ENCODE measurements at regions not wholly inside any gene's neighbourhood (a gene's known extent, or its start where the extent isn't known, plus 50 kb on each side); places are given as distances from the start of the nearest gene placed in this dataset.

GRCh38 chr7:31440511-31440910 lies 73.4 kb upstream of the ITPRID1 start:
- Histone ChIP-seq H3F3A (ENCODE audit: low read depth) (no peaks in the 10 kb centered on the region), H3K4me1 (ENCODE audit: insufficient read depth, low read length, poor library complexity, severe bottlenecking) (no peaks in the 10 kb centered on the region), H3K27me3 (ENCODE audit: insufficient read depth, low read length, poor library complexity, severe bottlenecking) (no peaks in the 10 kb centered on the region), H3K79me2 (ENCODE audit: insufficient read depth, low read length) (no peaks in the 10 kb centered on the region), H3K36me3 (ENCODE audit: insufficient read depth, low read length) (no peaks in the 10 kb centered on the region), H3K9me3 (ENCODE audit: insufficient read depth, low read depth, low read length) (no peaks in the 10 kb centered on the region), H2AFZ (ENCODE audit: low read length) (no peak overlapping the region), H3K9me2 (replicated peaks; ENCODE audit: low read depth, low read length) (no peaks in the 10 kb centered on the region), H3K9ac (ENCODE audit: low read depth, low read length, poor library complexity, severe bottlenecking) (no peak overlapping the region), H3K4me3 (ENCODE audit: low read length, poor library complexity, severe bottlenecking) (no peak overlapping the region), H4K20me1 (ENCODE audit: insufficient read depth, low read length, poor library complexity, severe bottlenecking) (no peaks in the 10 kb centered on the region), H3K4me2 (ENCODE audit: low read depth, low read length, poor library complexity, severe bottlenecking) (no peak overlapping the region)
- TF ChIP-seq EZH2phosphoT487 (IDR thresholded peaks at IDR 0.05; ENCODE audit: borderline replicate concordance) (no peak), CTCF (conservative IDR thresholded peaks at IDR 0.05; ENCODE audit: low read length) (no peak)

DNA sequence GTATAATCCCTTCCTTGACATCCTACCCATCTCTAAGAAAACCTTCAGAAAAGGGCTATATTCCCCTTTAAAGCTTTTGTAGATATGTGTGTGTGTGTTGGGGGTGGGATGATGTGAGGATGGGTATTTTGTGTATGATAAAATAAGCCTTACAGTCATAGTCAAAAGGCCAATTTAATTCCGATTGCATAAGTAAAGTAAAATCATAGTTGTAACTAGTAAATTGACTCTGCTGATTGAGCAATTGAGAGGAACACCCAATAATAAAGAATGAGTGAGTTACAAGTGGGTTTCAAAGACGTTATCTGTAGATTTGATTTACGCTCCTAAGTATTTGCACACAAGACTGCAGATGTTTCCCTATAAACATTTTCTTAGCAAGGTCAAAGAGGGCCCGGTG lies 71.3 kb upstream of the ITPRID1 start:
- H3K4me1 ChIP-seq (ENCODE audit: insufficient read depth, low read length, poor library complexity, severe bottlenecking): no peaks in the 10 kb centered on the region
- H3K4me2 ChIP-seq (ENCODE audit: low read depth, low read length, poor library complexity, severe bottlenecking): no peak overlapping the region
- no peaks in the 10 kb centered on the region for H3K36me3 ChIP-seq (ENCODE audit: insufficient read depth, low read length)
- no peaks in the 10 kb centered on the region for H4K20me1 ChIP-seq (ENCODE audit: insufficient read depth, low read length, poor library complexity, severe bottlenecking)
- no peaks in the 10 kb centered on the region for H3K9me2 ChIP-seq (replicated peaks; ENCODE audit: low read depth, low read length)
- no peak overlapping the region for H3K4me3 ChIP-seq (ENCODE audit: low read length, poor library complexity, severe bottlenecking)
- no peak overlapping the region for H2AFZ ChIP-seq (ENCODE audit: low read length)
- H3K27me3 ChIP-seq (ENCODE audit: insufficient read depth, low read length, poor library complexity, severe bottlenecking): no peaks in the 10 kb centered on the region
- H3K9ac ChIP-seq (ENCODE audit: low read depth, low read length, poor library complexity, severe bottlenecking): no peak overlapping the region
- no peaks in the 10 kb centered on the region for H3K79me2 ChIP-seq (ENCODE audit: insufficient read depth, low read length)
- H3K9me3 ChIP-seq (ENCODE audit: insufficient read depth, low read depth, low read length): no peaks in the 10 kb centered on the region
- H3F3A ChIP-seq (ENCODE audit: low read depth): no peaks in the 10 kb centered on the region
- TF ChIP-seq EZH2phosphoT487 (IDR thresholded peaks at IDR 0.05; ENCODE audit: borderline replicate concordance) (no peak), CTCF (conservative IDR thresholded peaks at IDR 0.05; ENCODE audit: low read length) (no peak)

- no peaks in the 10 kb centered on the region for H3F3A ChIP-seq (ENCODE audit: low read depth)
- no peaks in the 10 kb centered on the region for H3K79me2 ChIP-seq (ENCODE audit: insufficient read depth, low read length)
- no peaks in the 10 kb centered on the region for H3K4me1 ChIP-seq (ENCODE audit: insufficient read depth, low read length, poor library complexity, severe bottlenecking)
- H2AFZ ChIP-seq (ENCODE audit: low read length): no peak overlapping the region
- no peak overlapping the region for H3K9ac ChIP-seq (ENCODE audit: low read depth, low read length, poor library complexity, severe bottlenecking)
- H3K36me3 ChIP-seq (ENCODE audit: insufficient read depth, low read length): no peaks in the 10 kb centered on the region
- H3K9me3 ChIP-seq (ENCODE audit: insufficient read depth, low read depth, low read length): no peaks in the 10 kb centered on the region
- H3K4me3 ChIP-seq (ENCODE audit: low read length, poor library complexity, severe bottlenecking): no peak overlapping the region
- TF ChIP-seq CTCF (conservative IDR thresholded peaks at IDR 0.05; ENCODE audit: low read length) (peak; percentile 95), EZH2phosphoT487 (IDR thresholded peaks at IDR 0.05; ENCODE audit: borderline replicate concordance) (no peak)
- H4K20me1 ChIP-seq (ENCODE audit: insufficient read depth, low read length, poor library complexity, severe bottlenecking): no peaks in the 10 kb centered on the region
- no peak overlapping the region for H3K4me2 ChIP-seq (ENCODE audit: low read depth, low read length, poor library complexity, severe bottlenecking)
- H3K27me3 ChIP-seq (ENCODE audit: insufficient read depth, low read length, poor library complexity, severe bottlenecking): no peaks in the 10 kb centered on the region
- H3K9me2 ChIP-seq (replicated peaks; ENCODE audit: low read depth, low read length): no peaks in the 10 kb centered on the region
Observed at GRCh38 chr7:31443457-31443856, 70.4 kb upstream of the ITPRID1 start.

Data from Loucy (cell line).